ENCODE measurements at regions not wholly inside any gene's neighbourhood (a gene's known extent, or its start where the extent isn't known, plus 50 kb on each side); places are given as distances from the start of the nearest gene placed in this dataset.

DNA sequence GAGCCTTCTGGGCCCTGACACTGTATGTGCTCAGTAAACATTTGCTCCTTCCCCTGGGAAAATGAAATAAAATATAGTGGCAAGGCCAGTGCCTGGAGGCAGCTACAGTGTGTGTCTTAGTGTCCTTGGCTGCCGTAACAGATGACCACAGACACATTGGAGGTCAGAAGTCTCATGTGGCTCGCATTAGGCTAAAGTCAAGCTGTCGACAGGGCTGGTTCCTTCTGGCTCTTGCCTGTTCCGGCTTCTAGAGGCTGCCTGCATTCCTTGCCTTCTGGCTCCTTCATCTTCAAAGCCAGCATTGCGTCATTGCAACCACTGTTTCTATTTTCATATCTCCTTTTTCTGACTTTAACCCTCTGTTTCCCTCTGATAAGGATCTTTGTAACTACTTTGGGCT lies 83.6 kb upstream of the STX18 start:
- no peak for DNase-seq

DNA sequence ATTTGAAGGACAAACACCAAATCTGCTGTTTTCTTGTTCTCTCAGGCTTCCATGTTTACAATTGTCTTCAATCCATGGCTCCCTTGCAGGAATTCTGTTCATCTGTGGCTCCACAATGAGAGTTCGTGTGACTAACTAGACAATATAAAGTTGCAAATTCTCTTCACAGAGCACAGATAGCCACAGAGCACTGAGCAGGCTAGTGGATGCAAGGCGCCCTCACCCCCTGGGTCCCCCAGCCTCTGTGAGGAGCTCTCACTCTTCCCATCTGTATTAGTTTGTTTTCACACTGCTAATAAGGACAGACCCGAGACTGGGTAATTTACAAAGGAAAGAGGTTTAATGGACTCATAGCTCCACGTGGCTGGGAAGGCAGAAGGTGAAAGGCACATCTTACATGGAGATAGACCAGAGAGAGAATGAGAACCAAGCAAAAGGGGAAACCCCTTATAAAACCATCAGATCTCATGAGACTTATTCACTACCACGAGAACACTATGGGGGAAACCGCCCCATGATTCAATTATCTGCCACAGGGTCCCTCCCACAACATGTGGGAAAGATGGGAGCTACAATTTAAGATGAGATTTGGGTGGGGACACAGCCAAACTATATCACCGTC lies 82.5 kb upstream of the STX18 start:
- DNase-seq: no peak

DNA sequence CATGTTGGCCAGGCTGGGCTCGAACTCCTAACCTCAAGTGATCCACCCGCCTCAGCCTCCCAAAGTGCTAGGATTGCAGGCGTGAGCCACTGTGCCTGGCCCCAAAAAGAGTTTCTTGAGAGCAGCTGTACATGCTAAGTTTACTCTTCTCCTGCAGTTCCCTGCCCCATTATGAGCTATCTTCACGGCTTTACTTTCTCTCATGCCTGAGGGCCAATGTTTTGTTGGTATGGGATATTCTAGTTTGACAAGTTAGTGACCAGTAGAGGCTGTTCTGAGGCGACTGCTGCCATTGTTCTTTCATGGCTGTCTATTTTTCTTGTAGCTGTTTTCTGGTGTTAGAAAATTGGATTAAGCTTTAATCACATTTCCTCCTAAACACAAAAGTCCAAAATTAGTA lies 78.0 kb upstream of the STX18 start:
- DNase-seq: no peak

DNA sequence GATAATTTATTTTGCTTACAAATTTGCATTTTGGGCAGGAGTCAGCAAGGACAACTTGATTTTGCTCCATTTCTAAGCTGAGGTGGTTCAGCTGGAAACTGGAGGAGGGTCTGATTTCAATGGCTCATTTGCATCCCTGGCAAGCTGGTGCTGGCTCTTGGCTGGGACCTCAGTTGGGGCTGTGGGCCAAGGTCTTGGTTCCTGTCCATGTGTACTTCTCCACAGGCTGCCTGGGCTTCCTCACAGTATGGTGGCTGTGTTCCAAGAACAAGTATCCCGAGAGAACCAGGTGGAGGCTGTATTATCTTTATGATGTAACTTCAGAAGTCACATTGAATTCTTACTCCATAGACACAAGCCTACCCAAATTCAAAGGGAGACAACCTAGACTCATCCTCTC lies 77.0 kb upstream of the STX18 start:
- DNase-seq: no peak

DNA sequence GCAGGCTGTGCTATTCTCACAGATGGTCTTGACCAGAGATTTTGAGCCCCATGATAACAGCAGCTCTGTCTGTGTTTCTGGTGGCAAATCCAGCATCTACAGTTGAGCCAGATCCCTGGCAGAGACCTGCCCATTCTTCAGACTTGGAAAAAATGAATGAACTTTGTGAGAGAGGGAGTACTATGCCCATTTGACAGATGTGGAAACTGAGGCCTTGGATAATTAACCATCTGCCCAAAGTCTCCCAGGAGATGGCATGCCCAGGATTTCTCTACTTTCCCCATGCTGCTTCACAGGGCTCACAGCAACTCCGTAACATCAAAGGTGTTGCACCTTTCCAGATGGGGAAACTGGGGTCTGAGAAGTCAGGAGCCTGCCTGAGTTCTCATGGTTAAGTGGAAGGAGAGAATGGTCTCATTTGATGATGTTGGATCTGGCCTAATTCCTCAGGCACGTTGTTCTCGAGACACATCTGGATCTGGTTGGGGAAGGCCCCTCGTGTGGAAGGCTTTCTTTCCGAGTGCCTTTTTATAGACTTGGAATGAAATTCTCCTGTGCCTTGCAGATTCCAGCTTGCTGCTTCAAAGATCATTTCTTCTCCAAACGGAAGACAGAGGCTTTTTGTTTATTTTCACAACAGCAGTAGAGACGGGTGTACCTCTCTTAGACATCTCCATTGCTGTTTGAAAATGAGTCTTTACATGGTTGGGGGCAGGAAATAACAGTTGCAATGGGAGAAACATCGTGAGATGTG lies 73.3 kb upstream of the STX18 start:
- no peak for DNase-seq

DNA sequence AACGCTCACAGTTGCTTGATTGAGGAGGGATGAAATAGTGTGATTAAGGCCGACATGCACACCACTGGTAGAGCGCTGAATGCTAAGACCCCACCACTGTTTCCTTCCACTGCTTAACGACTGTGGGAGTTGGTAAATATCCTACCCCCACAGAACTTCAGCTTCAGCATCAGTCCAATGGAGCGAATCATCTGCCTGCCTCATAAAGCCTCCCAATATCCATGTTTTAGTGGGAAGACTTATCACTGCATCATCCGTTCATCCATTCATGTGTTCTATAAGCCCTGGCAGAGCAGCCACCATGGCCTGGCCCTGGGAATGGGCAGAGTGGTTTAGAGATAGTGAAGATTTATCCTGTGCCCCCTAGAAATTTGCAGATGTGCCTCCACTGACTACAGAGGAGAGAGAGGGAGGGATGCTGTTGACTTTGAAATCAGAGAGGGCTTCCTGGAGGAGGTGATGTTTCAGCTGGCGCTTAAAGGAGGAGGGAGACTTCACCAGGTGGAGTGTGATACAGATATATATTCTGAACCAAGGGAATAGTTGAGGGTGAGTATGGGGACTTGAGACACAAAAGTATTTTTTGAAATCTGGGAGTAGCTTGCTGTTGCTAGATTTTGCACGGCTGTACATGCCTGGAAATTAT lies 71.9 kb upstream of the STX18 start:
- no peak for DNase-seq

DNA sequence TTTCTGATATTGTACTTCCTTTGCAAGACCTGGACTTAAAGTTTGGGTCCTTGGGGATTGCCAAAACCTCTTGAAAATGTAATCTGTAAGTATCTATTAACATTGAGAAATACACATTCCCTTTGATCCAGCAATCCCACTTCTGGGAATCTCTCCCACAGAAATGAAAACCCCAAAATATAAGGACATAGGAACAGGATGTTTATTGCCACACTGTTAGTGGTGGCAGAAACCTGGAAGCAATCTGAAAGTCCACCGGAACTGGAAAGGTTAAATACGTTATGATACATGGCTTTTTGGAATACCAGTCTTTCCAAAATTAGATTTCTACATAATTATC lies 71.2 kb upstream of the STX18 start:
- DNase-seq: no peak

DNA sequence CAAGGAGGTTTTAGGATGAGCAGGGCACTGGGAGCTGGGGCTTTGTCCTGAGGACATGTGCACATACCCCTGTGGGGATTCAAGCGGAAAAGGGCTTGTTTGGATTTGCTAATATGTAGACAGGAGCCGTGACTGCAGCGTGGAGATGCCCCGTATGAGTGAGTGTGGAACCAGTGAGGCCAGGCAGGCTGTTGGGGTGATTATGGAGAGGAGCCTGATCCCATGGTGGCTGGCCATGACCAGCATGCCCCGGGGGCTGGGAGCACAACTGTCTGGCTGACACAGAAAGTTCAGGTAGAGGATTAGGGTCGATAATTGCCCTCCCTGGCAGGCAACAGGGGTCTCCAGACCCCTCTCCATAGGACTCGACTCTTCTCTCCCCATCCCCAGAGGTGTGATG lies 68.8 kb upstream of the STX18 start:
- DNase-seq: no peak

DNA sequence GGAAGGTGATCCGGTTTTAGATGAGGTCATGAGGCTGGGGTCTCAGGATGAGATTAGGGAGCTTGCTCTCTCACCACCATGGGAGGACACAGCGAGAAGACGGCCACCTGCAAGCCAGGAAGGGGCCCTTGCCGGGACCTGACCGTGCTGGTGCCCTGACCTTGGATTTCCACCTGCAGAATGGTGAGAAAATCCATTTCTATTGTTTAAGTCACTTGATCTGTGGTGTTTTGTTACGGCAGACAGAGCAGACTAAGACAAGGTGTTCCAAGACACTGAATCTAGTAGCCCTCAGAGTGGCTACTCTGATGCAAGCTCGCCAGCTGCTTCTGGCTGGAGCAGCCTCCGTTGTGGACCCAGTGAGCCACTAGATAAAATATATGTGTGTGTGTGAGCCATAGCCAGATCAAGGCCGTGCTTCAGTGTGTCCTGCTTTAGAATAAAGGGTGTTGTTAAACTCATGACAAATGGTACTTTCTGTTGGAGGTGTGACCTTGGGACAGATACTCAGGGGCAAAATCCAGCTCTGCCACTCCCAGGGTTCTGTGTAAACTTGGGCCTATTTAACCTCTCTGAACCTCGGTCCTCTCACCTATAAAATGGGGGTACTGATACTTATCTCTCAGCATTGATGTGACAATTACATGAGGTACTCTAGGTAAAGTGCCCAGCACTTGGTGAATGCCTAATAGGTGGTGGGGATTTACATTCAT lies 67.9 kb upstream of the STX18 start:
- DNase-seq: no peak

DNA sequence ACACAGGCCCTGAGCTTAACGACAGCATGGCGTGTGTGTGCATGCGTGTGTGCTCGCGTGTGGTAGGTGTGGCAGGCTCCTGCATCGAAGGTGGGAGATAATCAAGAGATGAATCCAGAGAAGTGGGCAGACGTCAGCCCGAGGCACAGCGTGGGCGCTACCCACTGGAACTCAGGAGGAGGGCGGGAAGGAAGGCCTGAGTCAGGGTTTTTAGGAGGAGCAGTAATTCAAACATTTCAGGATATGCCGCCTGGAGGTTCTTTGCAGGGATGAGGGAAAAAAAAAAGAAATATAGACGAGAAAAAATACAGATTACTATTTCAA lies 66.3 kb upstream of the STX18 start:
- no peak for DNase-seq

DNA sequence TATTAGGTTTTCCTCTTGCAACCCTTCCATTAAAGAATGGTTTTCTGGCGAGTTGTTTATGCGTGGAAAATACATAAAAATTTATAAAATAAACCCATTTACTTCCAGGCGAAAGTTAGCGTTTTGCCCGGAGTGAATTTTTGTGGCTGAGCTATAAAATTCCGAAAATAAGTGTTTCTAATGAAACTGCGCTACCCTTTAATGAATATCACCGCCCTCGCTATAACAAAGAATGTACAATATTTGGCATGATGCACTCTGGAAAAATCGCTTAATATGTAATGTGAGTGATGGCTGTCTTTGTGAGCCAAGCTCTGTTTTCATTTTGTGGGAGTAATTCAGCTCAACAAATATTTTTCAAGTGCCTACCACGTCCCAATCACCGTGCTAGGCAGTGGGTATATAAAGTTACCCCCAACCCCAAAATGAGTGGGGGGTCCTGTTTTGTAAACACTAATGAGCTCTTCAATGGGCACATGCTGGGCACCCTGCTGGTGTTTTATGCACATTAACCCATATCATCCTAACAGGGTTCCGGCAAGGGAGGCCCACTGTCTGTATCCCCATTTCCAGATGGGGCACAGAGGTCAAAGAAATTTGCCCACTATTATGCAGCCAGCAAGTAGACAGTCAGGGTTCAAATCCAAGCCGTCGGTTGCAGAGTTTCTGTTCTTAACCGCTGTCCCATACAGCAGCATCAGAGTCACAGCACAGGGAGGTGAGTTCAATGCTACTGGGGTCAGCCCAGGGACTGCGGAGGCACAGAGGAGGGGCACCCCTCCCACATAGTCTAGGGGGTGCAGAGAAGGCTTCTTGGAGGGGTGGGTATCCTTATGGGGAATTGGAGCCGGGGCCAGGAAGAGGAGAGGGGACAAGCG lies 65.7 kb upstream of the STX18 start:
- no peak for DNase-seq

DNA sequence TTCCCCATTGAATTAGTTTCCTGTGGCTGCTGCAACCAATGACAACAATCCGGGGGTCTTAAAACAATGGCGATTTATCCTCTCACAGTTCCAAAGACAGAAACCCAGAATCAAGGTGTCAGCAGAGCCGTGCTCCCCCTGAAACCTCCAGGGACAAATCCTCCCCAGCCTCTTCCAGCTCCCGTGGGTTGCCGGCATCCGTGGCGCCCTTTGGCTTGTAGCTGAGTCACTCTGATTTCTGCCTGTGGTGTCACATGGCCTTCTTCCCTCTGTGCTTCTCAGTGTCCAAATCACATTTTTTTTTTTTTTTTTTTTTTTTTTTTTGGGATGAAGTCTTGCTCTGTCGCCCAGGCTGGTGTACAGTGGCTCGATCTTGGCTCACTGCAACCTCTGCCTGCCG lies 64.5 kb upstream of the STX18 start:
- DNase-seq: no peak

DNA sequence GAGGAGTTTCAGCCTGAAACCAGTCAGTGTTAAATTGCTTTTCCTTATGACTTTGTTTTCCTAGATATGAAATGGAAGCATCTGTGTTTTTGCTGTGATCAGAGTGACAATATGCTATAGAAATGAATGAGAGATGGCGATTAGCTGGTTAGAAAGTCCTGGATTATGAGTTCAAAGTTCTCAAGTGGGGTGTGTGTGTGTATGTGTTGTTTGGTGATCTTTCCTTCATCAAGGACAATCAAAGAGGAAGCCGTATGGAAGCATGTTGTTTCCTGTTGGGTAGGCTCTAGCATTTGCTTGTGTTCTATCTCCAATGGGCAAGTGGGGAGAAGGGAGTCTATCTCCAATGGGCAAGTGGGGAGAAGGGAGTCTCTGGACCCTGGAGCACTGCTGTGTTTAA lies 64.0 kb upstream of the STX18 start:
- DNase-seq: no peak

DNA sequence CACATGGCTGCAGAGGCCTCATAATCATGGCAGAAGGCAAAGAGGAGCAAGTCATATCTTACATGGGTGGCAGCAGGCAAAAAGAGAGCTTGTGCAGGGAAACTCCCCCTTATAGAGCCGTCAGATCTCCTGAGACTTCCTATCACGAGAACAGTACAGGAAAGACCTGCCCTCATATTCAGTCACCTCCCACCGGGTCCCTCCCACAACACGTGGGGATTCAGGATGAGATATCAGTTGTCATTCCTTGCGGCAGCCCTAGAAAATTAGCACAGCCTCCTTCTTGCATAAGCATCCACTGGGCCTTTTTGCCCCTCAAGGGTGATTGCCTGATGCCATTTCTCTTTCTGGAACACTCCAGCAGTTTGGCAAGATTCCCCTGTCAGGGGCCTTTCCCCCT lies 61.7 kb upstream of the STX18 start:
- DNase-seq: no peak

DNA sequence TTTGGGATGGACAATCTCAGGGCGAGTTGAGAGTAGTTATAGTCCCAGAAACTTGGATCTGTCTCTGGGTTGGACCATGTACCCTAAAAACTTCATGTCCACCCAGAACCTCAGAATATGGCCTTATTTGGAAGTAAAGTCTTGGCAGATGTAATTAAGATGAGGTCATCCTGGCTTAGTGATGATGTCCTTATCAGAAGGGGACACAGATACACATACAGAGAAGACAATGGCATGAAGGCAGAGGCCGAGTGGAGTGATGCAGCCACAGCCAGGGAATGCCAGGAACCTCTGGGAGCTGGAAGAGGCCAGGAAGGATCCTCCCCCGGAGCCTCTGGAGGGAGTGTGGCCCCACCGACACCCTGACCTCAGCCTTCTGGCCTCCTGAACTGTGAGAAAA lies 61.2 kb upstream of the STX18 start:
- DNase-seq: no peak

DNA sequence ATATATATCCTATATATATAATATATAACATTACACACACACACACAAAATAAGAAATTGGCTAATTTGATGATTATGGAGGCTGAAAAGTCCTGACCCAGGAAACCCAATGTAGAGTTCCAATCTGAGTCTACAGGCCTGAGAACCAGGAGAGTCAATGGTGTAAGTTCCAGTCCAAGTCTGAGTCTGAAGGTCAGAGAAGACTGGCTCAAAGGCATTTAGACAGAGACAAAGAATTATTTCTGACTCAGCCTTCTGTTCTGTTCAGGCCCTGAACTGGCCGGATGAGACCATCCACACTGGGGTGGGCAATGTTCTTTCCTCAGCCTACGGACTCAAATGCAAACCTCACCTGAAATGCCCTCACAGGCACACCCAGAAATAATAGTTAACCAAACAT lies 60.6 kb upstream of the STX18 start:
- DNase-seq: no peak

DNA sequence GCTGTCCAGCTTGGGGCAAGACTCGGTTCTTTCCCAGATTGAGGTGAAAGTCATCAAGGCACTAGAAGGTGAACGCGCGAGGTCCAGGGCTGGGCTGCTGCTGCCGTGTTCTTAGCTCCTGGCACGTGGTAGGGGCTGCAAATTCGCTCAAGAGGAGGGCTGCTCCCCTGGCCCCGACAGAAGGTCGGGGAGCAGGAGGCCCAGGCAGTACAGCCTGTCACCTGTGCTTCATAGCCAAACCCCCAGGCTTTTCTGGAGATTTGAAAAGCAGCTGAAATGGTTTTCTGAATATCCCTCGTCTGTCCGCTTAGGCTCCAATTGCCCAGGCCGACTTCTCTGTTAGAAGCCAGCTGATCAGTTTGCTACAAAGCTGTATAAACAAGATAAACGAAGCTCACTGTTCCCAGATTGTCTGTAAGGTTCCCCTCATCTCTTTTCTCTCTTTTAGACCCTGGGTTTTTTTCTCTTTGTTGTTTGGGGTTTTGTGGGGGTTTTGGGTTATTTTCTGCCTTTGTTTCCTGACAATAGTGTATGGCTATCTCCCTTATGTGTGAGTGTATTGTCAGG lies 60.0 kb upstream of the STX18 start:
- no peak for DNase-seq

DNA sequence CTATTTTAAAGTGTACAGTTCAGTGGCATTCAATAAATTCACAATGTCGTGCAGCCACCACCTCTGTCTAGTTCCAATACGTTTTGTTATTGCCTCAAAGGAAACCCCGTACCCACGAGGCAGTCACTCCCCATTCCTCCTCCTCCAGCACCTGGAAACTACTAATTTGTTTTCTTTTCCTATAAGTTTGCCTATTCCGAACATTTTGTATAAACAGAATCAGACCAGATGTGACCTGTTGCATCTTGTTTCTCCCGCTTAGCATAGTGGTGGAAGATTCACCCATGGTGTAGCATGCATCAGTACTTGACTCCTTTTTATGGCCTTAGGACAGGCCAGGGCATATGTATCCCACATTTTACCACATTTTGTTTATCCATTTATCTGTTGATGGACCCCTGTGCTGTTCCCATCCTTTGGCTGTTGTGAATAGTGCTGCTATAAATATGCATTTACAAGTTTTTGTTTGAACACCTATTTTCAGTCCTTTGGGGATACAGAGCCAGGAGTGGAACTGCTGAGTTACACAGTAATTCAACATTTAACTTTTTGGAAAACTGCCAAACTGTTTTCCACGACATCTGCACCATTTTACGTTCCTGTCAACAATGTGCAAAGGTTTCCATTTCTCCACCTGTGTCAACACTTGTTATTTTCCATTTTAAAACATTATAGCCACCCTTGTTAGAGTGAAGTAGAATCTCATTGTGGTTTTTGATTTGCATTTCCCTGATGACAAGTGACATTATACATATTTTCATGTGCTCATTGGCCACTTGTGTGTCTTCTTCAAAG lies 57.8 kb upstream of the STX18 start:
- DNase-seq: no peak

DNA sequence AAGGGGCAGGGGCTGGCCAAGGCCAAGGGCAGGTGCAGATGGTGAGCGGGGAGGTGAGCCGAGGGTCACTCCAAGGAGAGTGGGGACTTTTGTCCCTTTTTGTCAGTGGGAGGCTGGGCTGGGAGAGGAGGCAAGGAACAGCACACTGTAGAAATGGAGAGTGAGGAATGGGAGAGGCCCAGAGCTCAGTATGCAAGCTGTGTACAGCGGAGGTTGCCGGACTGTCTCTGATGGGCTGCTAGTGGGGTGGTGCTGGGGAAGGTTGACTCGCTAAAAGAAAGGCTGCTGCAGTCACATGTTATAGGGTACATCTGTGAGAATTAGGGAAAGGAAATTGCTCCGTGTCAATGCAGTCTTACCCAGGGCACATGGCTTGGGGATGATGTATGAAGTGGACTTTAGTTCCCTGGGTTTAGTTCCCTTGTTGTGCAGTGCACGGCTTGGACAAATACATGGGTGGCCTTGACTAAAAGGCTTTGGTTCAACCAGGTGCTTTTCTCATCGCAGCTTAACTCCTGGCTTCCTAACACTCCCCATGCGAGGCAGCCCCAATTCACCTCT lies 57.1 kb upstream of the STX18 start:
- no peak for DNase-seq

DNA sequence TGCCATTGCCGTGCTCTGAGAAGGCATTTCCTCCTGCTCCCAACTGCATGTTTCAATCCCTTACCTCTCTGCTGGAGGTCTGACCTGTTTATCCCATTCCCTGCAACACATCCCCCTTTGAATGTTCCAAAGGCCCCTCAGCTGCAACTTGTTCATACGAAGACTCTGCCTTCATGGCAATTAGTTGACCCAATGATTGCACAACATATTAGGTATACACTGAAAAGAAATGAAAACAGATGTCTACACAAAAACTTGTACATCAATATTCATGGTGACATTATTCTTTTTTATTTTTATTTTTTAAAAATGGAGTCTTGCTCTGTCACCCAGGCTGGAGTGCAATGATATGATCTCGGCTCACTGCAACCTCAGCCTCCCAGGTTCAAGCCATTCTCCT lies 54.9 kb upstream of the STX18 start:
- no peak for DNase-seq

DNA sequence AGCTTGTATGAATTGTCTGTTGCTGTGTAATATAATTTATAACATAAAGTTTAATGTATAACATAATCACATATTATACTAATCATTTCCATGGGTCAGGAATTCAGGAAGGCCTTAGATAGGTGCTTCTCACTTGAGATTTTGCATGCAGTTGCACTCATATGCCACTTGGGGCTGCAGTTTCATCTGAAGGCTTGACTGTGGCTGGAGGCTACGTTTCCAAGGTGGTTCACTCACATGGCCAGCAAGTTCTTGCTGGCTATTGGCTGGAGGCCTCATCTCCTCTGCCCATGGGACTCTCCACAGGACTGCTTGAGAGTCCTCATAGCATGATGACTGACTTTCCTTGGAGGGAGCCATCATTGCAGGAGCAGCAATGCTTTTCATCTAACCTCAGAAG lies 53.4 kb upstream of the STX18 start:
- no peak for DNase-seq
